ENCODE measurements at regions not wholly inside any gene's neighbourhood (a gene's known extent, or its start where the extent isn't known, plus 50 kb on each side); places are given as distances from the start of the nearest gene placed in this dataset.

DNA sequence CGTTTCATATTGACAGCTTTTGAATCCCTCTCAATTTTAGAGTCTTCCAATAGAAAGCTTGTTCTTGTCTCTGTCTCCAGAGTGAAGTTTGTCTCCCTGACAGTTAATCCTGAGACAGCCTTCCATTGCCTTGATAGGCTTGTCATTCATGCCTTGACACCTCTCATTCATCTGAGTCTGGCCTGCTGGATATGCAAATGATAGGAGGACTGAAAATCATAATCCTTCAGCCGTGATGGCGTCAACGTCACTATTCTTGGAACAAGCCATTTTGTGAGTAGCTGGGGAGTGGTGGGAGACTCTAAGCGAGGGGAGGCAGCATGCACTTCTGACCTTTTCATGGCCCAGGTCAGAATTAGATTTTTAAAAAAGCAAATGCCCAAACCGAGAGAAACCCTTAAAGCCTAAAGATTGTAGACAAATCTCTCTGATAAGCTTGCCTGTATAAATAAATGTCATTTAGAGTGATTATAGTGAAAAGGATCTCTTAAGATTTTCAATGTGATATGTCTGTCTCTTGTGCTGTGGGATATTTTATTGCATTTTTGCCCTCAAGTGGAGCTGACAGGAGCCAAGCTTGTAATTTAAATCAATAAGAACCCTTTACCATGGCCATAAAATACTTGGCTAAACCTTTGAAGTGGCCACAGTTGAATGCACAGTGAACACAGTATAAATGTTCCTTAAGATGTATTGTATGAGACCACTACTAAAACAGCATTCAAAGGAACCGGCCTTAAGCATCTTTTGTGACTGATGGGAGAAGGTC lies 148.8 kb downstream of the SNX10 start:
- Histone ChIP-seq H3K9me3 (replicated peaks; ENCODE audit: control insufficient read depth, insufficient read depth, low read depth, low read length) (no peaks in the 10 kb centered on the region), H3K4me1 (replicated peaks in 1 of 2; ENCODE audit: control insufficient read depth in 2 of 2, insufficient read depth in 2 of 2, low read length in 2 of 2) (peaks cover 0 to 11% of the 10 kb centered on the region in 2 experiments; a peak in 2 of 5 replicates), H3K79me2 (ENCODE audit: control insufficient read depth, insufficient read depth, low read length) (no peaks in the 10 kb centered on the region), H2AFZ (ENCODE audit: low read depth, low read length) (peak overlapping the region; percentile 63; the same call in 1 of the 2 replicates), H3K4me3 (no peak overlapping the region), H3K4me2 (ENCODE audit: insufficient read depth, low read length) (no peak overlapping the region), H3K27ac (ENCODE audit: extremely low read depth, low read depth, low read length) (no peak overlapping the region), H4K20me1 (replicated peaks; ENCODE audit: control insufficient read depth, insufficient read depth, low read length) (no peaks in the 10 kb centered on the region), H3K9me1 (ENCODE audit: control insufficient read depth, insufficient read depth, low read length) (no peaks in the 10 kb centered on the region), H3K27me3 (ENCODE audit: control insufficient read depth in 2 of 2, insufficient read depth in 2 of 2, low read length in 2 of 2) (no peaks in the 10 kb centered on the region), H3K36me3 (ENCODE audit: control insufficient read depth, insufficient read depth, low read length) (no peaks in the 10 kb centered on the region), H3K9ac (ENCODE audit: insufficient read depth in 1 of 2, low read depth in 2 of 2, low read length in 2 of 2) (no peak overlapping the region)
- intact Hi-C loops (cut with micrococcal nuclease) (no loop called here), in situ Hi-C loops (cut with MboI) (no loop called here)
- FAIRE-seq, result peak; percentile 35
- POLR2A ChIA-PET, result interaction anchor here (1.1 to 1.6 kb wide), 3 partner anchors 8 to 27 kb away, joined by 3 to 6 read pairs (median 3); no protein-coding TSS in a partner anchor
- peak in 1 of 4 experiments; percentile 22 for DNase-seq (ENCODE audit: extremely low read depth in 1 of 4, low spot score in 3 of 4)
- ATAC-seq, result no peak
- WGBS (ENCODE audit: insufficient coverage, low coverage, missing lambda C conversion rate), result 22% methylated on average over 7 of the region's 7 CpGs
- CTCF ChIA-PET (ENCODE audit: low intra/inter-chr PET ratio), result no interaction called here
- BruUV-seq (replicated peaks), result no TSS peak
- TF ChIP-seq, protein P1, sequence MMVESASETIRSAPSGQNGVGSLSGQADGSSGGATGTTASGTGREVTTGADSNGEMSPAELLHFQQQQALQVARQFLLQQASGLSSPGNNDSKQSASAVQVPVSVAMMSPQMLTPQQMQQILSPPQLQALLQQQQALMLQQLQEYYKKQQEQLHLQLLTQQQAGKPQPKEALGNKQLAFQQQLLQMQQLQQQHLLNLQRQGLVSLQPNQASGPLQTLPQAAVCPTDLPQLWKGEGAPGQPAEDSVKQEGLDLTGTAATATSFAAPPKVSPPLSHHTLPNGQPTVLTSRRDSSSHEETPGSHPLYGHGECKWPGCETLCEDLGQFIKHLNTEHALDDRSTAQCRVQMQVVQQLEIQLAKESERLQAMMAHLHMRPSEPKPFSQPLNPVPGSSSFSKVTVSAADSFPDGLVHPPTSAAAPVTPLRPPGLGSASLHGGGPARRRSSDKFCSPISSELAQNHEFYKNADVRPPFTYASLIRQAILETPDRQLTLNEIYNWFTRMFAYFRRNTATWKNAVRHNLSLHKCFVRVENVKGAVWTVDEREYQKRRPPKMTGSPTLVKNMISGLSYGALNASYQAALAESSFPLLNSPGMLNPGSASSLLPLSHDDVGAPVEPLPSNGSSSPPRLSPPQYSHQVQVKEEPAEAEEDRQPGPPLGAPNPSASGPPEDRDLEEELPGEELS (CRISPR knock-in tag; IDR thresholded peaks at IDR 0.05; ENCODE audit: borderline replicate concordance), result no peak
- peak; percentile 82 for TF ChIP-seq MEIS2 (IDR thresholded peaks at IDR 0.05; ENCODE audit: partially characterized antibody)
- TF ChIP-seq SRSF1 (IDR thresholded peaks at IDR 0.05; ENCODE audit: low read depth, low read length), result no peak
- TF ChIP-seq BRCA1 (IDR thresholded peaks at IDR 0.05), result no peak
- TF ChIP-seq BRCA1 (CRISPR knock-in tag; IDR thresholded peaks at IDR 0.05), result no peak
- TF ChIP-seq NCOR1 (IDR thresholded peaks at IDR 0.05), result no peak
- TF ChIP-seq, protein P2, sequence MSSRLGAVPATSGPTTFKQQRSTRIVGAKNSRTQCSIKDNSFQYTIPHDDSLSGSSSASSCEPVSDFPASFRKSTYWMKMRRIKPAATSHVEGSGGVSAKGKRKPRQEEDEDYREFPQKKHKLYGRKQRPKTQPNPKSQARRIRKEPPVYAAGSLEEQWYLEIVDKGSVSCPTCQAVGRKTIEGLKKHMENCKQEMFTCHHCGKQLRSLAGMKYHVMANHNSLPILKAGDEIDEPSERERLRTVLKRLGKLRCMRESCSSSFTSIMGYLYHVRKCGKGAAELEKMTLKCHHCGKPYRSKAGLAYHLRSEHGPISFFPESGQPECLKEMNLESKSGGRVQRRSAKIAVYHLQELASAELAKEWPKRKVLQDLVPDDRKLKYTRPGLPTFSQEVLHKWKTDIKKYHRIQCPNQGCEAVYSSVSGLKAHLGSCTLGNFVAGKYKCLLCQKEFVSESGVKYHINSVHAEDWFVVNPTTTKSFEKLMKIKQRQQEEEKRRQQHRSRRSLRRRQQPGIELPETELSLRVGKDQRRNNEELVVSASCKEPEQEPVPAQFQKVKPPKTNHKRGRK (tag; IDR thresholded peaks at IDR 0.05), result no peak
- TF ChIP-seq DIDO1 (tag; IDR thresholded peaks at IDR 0.05; ENCODE audit: low read depth), result no peak
- TF ChIP-seq, protein P3, sequence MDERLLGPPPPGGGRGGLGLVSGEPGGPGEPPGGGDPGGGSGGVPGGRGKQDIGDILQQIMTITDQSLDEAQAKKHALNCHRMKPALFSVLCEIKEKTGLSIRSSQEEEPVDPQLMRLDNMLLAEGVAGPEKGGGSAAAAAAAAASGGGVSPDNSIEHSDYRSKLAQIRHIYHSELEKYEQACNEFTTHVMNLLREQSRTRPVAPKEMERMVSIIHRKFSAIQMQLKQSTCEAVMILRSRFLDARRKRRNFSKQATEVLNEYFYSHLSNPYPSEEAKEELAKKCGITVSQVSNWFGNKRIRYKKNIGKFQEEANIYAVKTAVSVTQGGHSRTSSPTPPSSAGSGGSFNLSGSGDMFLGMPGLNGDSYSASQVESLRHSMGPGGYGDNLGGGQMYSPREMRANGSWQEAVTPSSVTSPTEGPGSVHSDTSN (CRISPR knock-in tag; IDR thresholded peaks at IDR 0.05; ENCODE audit: low read depth), result no peak
- TF ChIP-seq, protein P3 (tag; conservative IDR thresholded peaks at IDR 0.05; ENCODE audit: low read depth), result peak; percentile 44
- TF ChIP-seq SAP30 (IDR thresholded peaks at IDR 0.05; ENCODE audit: borderline replicate concordance, insufficient read depth, low read depth, low read length, poor library complexity, severe bottlenecking), result no peak

Measured in K562 (cell line).